Panc1 (cell line): ENCODE measurements at regions not wholly inside any gene's neighbourhood (a gene's known extent, or its start where the extent isn't known, plus 50 kb on each side); places are given as distances from the start of the nearest gene placed in this dataset.
"Not testable (repeated sequence)": the region's sequence is repeated elsewhere in the genome, so short reads cannot be mapped to it uniquely, and the experiment has no call there.

Source experiments
- ATAC-seq: fragments of 200-7000 bp; cut with Tn5 transposase; 2 replicates; pipeline ENCODE4 v1.9.1; 2020; ENCODE audit warnings: mild to moderate bottlenecking, moderate library complexity
- BruUV-seq: library from RNA; stranded (reverse); fragments of 400-500 nt; replicated peaks from 2 replicates; lab custom pipeline; 2021; lab: Mats Ljungman, UMichigan
- CTCF ChIA-PET: fragments of 300-600 bp; sonication (Branson Sonifier 250); formaldehyde crosslinking; loops from one replicate; lab custom pipeline; 2022; ENCODE audit warnings: antibody characterized with exemption; lab: Charles Lee
- POLR2A ChIA-PET: fragments of 300-600 bp; sonication (Branson Sonifier 250); formaldehyde crosslinking; loops from one replicate; lab custom pipeline; 2022; ENCODE audit warnings: antibody characterized with exemption; lab: Charles Lee
- DNase-seq: peaks from one replicate; pipeline ENCODE4 v3.0.0-alpha.2; 2010; ENCODE audit warnings: low read depth, low spot score
- H3K27ac ChIP-seq: 2 replicates; pipeline ENCODE4 v1.5.1; 2011; ENCODE audit warnings: mild to moderate bottlenecking, low read length, inconsistent platforms
- H3K27me3 ChIP-seq: fragments of 200-500 bp; sonication (Bioruptor generic); 2 replicates; pipeline ENCODE4 v1.6.0; 2014; ENCODE audit warnings: low read length, inconsistent platforms; ENCODE audit not compliant: control insufficient read depth, insufficient read depth
- H3K36me3 ChIP-seq: fragments of 200-500 bp; sonication (Bioruptor generic); 2 replicates; pipeline ENCODE4 v1.5.1; 2014; ENCODE audit warnings: inconsistent platforms, mild to moderate bottlenecking, low read length, moderate library complexity; ENCODE audit not compliant: control insufficient read depth, insufficient read depth
- H3K4me1 ChIP-seq: 2 replicates; pipeline ENCODE4 v1.5.1; 2011; ENCODE audit warnings: inconsistent platforms, mild to moderate bottlenecking, low read length, moderate library complexity; ENCODE audit not compliant: control insufficient read depth, insufficient read depth
- H3K4me3 ChIP-seq, 2 experiments: 2 replicates each; pipeline ENCODE4 v1.5.1; 2011 to 2012; ENCODE audit warnings: low read depth in 2 of 2, low read length in 2 of 2, mild to moderate bottlenecking in 2 of 2, inconsistent platforms in 1 of 2, moderate library complexity in 1 of 2
- H3K9me3 ChIP-seq: fragments of 200-500 bp; sonication (Bioruptor generic); 2 replicates; pipeline ENCODE4 v1.5.1; 2014; ENCODE audit warnings: low read depth, mild to moderate bottlenecking, inconsistent platforms, low read length, moderate library complexity; ENCODE audit not compliant: control insufficient read depth, insufficient read depth
- CTCF ChIP-seq: fragments of 450-650 bp; IDR thresholded peaks from 2 replicates; pipeline ENCODE4 v1.5.1; 2017; ENCODE audit warnings: mild to moderate bottlenecking
- POLR2AphosphoS5 ChIP-seq: IDR thresholded peaks from 2 replicates; pipeline ENCODE4 v1.6.1; 2012; ENCODE audit warnings: mild to moderate bottlenecking, low read depth, low read length, moderate library complexity
- REST ChIP-seq, 2 experiments: IDR thresholded peaks; 2 replicates each; pipeline ENCODE4 v1.6.1; 2011 to 2012; ENCODE audit warnings: low read depth in 2 of 2, control low read depth in 1 of 2, low read length in 1 of 2, mild to moderate bottlenecking in 1 of 2, moderate library complexity in 1 of 2; ENCODE audit not compliant: insufficient read depth in 1 of 2
- SIN3A ChIP-seq: IDR thresholded peaks from 2 replicates; pipeline ENCODE4 v1.6.1; 2012; ENCODE audit warnings: low read depth, mild to moderate bottlenecking, low read length, moderate library complexity, borderline replicate concordance; ENCODE audit not compliant: insufficient read depth
- TCF7L2 ChIP-seq: IDR thresholded peaks from 2 replicates; pipeline ENCODE4 v1.6.1; 2011; ENCODE audit warnings: mild to moderate bottlenecking, low read depth, low read length, inconsistent platforms
- in situ Hi-C: cut with HindIII; loops from 2 replicates; pipeline ENCODE4 v1.10.0; 2016; ENCODE audit warnings: low sequenced_read_pairs, low pct_unique_long_range_greater_than_20kb
- intact Hi-C: fragments of 100-400 bp; cut with micrococcal nuclease; formaldehyde crosslinking; loops from one replicate; pipeline ENCODE4 v1.10.0; 2022; ENCODE audit not compliant: unreplicated experiment

GRCh38 chr17:27106982-27107360, 186.9 kb upstream of the WSB1 start:
- intact Hi-C loops (loop anchor here (10.0 kb wide), 1 partner anchor 88 kb away; no protein-coding TSS in a partner anchor), in situ Hi-C loops (no loop called here)
- BruUV-seq: no TSS peak

GRCh38 chr17:27107386-27108328, 186.3 kb upstream of the WSB1 start:
- POLR2A ChIA-PET, H3K4me1 ChIP-seq, ATAC-seq, H3K4me3 ChIP-seq, in situ Hi-C loops, DNase-seq, BruUV-seq, H3K9me3 ChIP-seq, H3K36me3 ChIP-seq, H3K27me3 ChIP-seq, CTCF ChIA-PET, H3K27ac ChIP-seq: not testable (repeated sequence)
- intact Hi-C loops: loop anchor here (10.0 kb wide), 1 partner anchor 87 kb away; no protein-coding TSS in a partner anchor

More at GRCh38 chr17:27106982-27107360, 186.9 kb upstream of the WSB1 start:
- no peak for DNase-seq
- no peaks in the 10 kb centered on the region for H3K36me3 ChIP-seq
- ChIA-PET POLR2A (no interaction called here), CTCF (no interaction called here)
- H3K4me1 ChIP-seq: no peaks in the 10 kb centered on the region
- TF ChIP-seq SIN3A (no peak), CTCF (no peak), REST (IDR thresholded peaks at IDR 0.05; ENCODE audit: insufficient read depth in 1 of 2, low read depth in 2 of 2, low read length in 1 of 2) (no peak), TCF7L2 (no peak), POLR2AphosphoS5 (no peak)
- no peaks in the 10 kb centered on the region for H3K27me3 ChIP-seq
- H3K27ac ChIP-seq: no peak overlapping the region
- H3K4me3 ChIP-seq: no peak overlapping the region
- no peak for ATAC-seq
- H3K9me3 ChIP-seq: no peaks in the 10 kb centered on the region

- Histone ChIP-seq H3K4me3 (no peak overlapping the region), H3K4me1 (no peaks in the 10 kb centered on the region), H3K27ac (no peak overlapping the region), H3K36me3 (no peaks in the 10 kb centered on the region), H3K27me3 (no peaks in the 10 kb centered on the region), H3K9me3 (no peaks in the 10 kb centered on the region)
- BruUV-seq: no TSS peak
- TF ChIP-seq TCF7L2 (no peak), POLR2AphosphoS5 (no peak), REST (IDR thresholded peaks at IDR 0.05; ENCODE audit: insufficient read depth in 1 of 2, low read depth in 2 of 2, low read length in 1 of 2) (no peak), CTCF (no peak), SIN3A (no peak)
- DNase-seq (no peak), ATAC-seq (no peak; the same call in 1 of the 2 replicates)
- ChIA-PET POLR2A (no interaction called here), CTCF (no interaction called here)
- in situ Hi-C loops: no loop called here
- intact Hi-C loops: loop anchor here (10.0 kb wide), 1 partner anchor 85 kb away; no protein-coding TSS in a partner anchor
Observed at GRCh38 chr17:27109346-27109745, 184.6 kb upstream of the WSB1 start.
